GM12872 (cell line): ENCODE measurements at regions not wholly inside any gene's neighbourhood (a gene's known extent, or its start where the extent isn't known, plus 50 kb on each side); places are given as distances from the start of the nearest gene placed in this dataset.

ENCODE experiments used
- CTCF ChIP-seq: IDR thresholded peaks from 3 replicates; pipeline ENCODE4 v1.5.1; 2011; ENCODE audit warnings: low read depth, mild to moderate bottlenecking, low read length, moderate library complexity; ENCODE audit not compliant: insufficient read depth

- no peak for TF ChIP-seq CTCF
Observed at GRCh38 chr20:24079661-24080412, 91.3 kb upstream of the GGTLC1 start.

- no peak for TF ChIP-seq CTCF
Observed at GRCh38 chr20:24077145-24077544, 88.6 kb upstream of the GGTLC1 start.

GRCh38 chr20:24070679-24071078 lies 82.1 kb upstream of the GGTLC1 start:
- TF ChIP-seq CTCF, result no peak

GRCh38 chr20:24066076-24066700 lies 77.6 kb upstream of the GGTLC1 start:
- TF ChIP-seq CTCF, result no peak

- no peak for TF ChIP-seq CTCF
Observed at GRCh38 chr20:24064915-24065314, 76.3 kb upstream of the GGTLC1 start.

- TF ChIP-seq CTCF, result no peak
Observed at GRCh38 chr20:24064092-24064491, 75.5 kb upstream of the GGTLC1 start.

- TF ChIP-seq CTCF, result no peak
Observed at GRCh38 chr20:24063100-24063499, 74.5 kb upstream of the GGTLC1 start.
